SK-N-MC (cell line): ENCODE measurements at regions not wholly inside any gene's neighbourhood (a gene's known extent, or its start where the extent isn't known, plus 50 kb on each side); places are given as distances from the start of the nearest gene placed in this dataset.

Experiments
- EZH2 ChIP-seq: fragments of 200-600 bp; sonication (generic); IDR thresholded peaks from one replicate; pipeline ENCODE4 v1.6.1; 2017; ENCODE audit warnings: antibody characterized with exemption
- FOXP2 ChIP-seq: optimal IDR thresholded peaks from 2 replicates; pipeline ENCODE3; 2011; ENCODE audit warnings: mild to moderate bottlenecking, moderate library complexity; ENCODE audit not compliant: insufficient read depth; ENCODE audit errors: extremely low read length, control extremely low read depth
- POLR2AphosphoS5 ChIP-seq: IDR thresholded peaks from 2 replicates; pipeline ENCODE4 v1.6.1; 2012; ENCODE audit warnings: mild to moderate bottlenecking, low read depth, low read length, borderline replicate concordance

- TF ChIP-seq EZH2 (no peak), POLR2AphosphoS5 (peak; percentile 59; the same call in 1 of the 2 replicates), FOXP2 (no peak)
These were observed 867.7 kb upstream of the CDH6 start for GRCh38 chr5:30325795-30326194.
